Transverse colon (tissue), 3 donors: ENCODE measurements at regions not wholly inside any gene's neighbourhood (a gene's known extent, or its start where the extent isn't known, plus 50 kb on each side); places are given as distances from the start of the nearest gene placed in this dataset.

Source experiments
- POLR2A ChIP-seq: fragments of 450-650 bp; IDR thresholded peaks from one replicate; pipeline ENCODE4 v1.6.1; 2016; ENCODE audit warnings: antibody characterized with exemption, mild to moderate bottlenecking, moderate library complexity
- TF ChIP-seq, protein P1 (sequence below), 5 experiments: fragments of 200-600 bp in 3 of 5; fragments of 450-650 bp in 2 of 5; sonication (generic) in 3 of 5; IDR thresholded peaks; 1 replicate in 2 of 5; 2 replicates in 3 of 5; pipeline ENCODE4 v1.5.1; 2016 to 2017; ENCODE audit warnings: antibody characterized with exemption in 5 of 5, inconsistent platforms in 3 of 5, mild to moderate bottlenecking in 2 of 5, moderate library complexity in 1 of 5

DNA sequence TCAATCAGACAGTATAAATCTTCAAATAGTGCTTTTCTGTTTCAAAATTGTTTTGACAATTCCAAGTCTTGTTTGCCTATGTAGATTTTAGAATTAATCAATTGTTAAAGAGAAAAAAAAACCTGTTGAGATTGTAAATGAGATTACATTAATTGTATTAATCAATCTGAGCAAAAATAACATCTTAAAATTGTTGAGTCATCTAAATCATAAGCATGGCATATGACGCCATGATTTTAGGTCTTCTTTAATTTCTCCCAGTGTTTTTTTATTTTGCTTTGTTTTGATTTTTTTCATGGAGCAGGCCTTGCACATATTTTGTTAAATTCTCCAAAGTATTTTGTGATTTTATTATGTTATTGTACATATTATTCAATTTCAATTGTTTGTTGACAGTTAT is 988.0 kb upstream of the SEMA6A start:
- no peak for TF ChIP-seq POLR2A
- TF ChIP-seq, protein P1, sequence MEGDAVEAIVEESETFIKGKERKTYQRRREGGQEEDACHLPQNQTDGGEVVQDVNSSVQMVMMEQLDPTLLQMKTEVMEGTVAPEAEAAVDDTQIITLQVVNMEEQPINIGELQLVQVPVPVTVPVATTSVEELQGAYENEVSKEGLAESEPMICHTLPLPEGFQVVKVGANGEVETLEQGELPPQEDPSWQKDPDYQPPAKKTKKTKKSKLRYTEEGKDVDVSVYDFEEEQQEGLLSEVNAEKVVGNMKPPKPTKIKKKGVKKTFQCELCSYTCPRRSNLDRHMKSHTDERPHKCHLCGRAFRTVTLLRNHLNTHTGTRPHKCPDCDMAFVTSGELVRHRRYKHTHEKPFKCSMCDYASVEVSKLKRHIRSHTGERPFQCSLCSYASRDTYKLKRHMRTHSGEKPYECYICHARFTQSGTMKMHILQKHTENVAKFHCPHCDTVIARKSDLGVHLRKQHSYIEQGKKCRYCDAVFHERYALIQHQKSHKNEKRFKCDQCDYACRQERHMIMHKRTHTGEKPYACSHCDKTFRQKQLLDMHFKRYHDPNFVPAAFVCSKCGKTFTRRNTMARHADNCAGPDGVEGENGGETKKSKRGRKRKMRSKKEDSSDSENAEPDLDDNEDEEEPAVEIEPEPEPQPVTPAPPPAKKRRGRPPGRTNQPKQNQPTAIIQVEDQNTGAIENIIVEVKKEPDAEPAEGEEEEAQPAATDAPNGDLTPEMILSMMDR (IDR thresholded peaks at IDR 0.05): no peak
